Forelimb muscle (tissue), 1 donor: ENCODE measurements at regions not wholly inside any gene's neighbourhood (a gene's known extent, or its start where the extent isn't known, plus 50 kb on each side); places are given as distances from the start of the nearest gene placed in this dataset.

Source experiments
- DNase-seq: peaks from one replicate; pipeline ENCODE4 v3.0.0-alpha.2; 2013; ENCODE audit warnings: low read depth

DNA sequence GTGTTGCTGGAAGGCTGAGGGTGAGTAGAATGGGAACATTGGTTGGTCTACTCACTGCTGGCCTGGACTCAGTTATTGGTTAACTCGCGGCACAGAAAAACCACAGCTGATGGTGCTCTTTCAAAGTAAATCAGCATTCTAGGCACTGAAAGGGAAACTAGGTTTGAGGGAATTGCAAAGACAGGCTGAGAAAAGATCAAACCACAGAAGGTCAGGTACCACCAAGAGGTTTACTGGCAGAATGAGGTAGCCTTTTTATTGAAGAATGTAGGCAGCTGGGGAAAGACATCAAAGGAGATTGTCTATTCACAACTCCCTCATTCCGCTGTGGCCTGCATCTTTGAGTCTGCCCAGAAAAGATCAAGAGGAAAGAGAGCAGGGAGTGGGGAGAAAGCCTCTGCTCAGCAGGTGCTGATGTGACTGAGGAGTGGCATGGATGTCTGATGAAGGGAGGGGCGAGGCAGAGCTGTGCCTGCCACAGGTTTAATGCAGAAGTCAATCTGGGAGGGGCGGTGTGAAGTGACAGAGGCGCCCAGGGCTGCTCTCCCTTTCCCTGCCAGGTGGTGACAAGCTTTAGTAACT lies 255.5 kb downstream of the MAN2A1 start:
- no peak for DNase-seq

DNA sequence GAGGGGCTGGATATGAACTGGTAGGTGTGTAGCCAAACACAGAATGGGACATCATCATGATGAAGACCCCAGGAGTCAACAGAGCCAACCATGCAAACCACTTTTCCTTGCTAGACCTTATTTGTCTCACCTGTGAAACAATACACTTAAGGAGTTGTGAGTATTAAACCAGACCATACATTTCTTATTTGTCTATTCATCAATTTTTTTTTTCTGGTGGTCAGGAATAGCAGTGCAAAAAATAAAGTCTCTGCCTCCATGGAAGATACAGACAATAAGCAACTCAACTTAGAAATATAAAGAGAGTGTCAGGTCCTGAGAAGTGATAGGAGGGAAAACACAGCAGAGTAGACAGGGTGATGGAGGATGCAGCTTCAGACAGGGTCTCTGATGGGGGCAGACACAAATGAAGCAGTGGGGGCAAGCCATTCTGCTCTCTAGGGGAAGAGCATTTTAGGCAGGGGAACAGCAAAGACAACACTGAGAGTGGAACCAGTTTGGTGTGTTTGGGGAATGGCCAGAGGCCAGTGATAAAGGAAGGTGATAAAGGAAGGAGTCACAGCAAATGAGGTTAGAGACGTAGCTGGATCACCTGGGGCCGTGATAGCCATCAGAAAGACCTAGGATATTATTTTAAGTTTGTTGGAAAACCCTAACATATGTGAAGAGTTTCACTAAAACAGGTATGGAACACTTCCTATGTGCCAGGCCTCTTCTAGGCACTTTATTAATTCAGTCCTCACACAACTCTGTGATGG lies 256.2 kb downstream of the MAN2A1 start:
- no peak for DNase-seq

DNA sequence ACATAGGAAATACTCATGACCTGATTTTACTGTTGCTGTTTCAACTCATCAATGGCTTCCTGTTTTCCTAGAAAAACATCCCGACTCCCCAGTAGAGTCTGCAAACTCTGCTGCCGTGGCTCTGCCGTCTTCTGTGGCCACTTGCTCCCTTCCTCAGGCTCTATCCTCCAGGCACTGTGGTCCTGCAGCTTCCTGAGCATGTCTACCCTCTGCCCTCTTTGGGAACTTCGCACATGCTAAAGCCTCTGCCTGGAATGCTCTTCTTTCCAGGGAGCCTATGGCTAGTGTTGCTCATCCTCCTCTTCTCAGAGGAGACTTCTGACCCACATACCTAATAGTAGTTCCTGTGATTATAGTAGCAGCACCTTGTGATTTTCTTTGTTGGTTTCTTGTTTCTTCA lies 256.9 kb downstream of the MAN2A1 start:
- DNase-seq, result no peak

DNA sequence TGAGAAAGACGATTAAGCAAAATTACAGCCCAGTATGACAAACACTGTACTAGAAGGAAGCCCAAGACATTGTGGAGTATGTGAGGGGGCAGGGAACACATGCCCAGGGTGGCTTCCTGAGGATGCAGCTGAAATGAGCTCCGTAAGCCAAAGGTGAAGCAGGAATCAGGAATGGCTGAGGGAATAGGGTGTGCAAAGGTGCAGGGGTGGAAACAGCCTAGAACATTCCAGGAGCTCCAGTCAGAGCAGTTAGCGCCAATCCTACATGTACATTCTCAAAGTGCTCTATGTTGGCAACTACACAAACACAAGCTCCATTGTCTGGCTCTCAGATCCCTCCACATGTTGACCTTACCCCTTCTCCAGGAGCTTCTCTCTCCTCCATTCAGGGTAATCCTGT lies 257.9 kb downstream of the MAN2A1 start:
- DNase-seq, result no peak

DNA sequence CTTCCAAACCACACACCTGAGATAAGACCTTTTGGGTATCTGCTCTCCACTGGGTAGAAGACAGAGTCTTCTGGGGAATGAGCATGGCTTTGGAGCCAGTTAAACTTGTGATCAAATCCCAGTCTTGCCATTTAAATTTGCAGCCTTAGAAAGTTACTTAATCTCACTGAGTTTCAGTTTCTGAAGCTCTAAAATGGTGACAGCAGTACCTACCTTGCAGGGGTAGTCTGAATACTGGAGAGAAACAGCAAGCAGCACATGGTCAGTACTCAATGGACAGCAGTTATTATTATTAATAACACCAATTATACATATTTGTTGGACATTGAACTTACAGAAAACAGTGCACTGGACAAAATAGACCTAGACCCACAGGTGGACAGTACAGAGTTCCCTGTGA lies 260.9 kb downstream of the MAN2A1 start:
- DNase-seq, result no peak

DNA sequence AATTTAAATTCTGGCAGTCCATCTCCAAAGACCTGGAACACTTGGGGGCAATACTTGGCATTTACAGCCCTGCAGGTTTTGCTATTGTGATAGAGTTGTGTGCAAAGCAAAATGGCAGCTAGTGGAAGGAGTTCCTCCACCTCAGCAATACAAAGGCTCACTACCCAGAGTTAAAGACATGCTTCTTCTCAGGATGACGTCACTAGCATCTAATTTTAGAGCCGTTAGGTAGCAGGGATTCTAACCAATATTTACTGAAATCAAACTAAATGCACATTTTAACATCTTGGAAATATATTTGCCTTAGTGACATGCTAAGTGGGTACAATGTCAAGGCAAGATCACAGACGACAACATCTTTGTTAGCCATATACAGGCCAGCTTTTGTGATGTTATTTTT lies 261.6 kb downstream of the MAN2A1 start:
- DNase-seq, result no peak

DNA sequence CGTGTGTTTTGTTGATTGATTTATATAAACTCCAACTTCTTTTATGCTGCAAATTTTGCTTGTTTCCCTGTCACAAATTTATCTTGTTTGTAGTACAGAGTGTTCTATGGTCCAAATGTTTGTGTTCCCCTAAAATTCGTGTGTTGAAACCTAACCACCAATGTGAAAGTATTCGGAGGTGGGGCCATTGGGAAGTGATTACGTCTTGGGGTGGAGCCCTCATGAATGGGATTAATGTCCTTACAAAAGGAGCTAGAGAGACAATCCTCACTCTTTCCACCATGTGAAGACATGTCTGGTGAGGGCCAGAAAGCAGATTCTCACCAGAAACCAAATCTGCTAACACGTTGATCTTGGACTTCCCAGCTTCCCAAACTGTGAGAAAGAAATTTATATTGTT lies 262.0 kb downstream of the MAN2A1 start:
- DNase-seq, result no peak

DNA sequence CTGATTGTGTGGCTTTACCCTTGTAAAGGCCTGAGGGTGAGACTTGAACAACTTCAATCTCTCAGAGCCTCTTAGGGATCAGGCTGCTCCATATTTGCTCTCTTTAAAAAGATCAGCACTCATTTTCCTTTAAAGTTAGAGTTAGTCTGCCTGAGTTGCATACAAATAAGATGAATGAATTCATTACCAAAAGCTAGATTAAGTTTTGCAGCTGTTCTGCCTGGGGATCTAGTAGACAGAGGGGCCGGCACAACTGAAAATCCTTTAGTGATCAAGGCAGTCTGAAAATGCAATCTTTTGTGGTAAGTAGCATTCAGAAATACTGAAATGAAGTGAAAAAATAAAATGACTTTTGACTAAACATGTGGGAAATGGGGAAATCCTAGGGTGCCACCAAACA lies 264.0 kb downstream of the MAN2A1 start:
- DNase-seq, result no peak

DNA sequence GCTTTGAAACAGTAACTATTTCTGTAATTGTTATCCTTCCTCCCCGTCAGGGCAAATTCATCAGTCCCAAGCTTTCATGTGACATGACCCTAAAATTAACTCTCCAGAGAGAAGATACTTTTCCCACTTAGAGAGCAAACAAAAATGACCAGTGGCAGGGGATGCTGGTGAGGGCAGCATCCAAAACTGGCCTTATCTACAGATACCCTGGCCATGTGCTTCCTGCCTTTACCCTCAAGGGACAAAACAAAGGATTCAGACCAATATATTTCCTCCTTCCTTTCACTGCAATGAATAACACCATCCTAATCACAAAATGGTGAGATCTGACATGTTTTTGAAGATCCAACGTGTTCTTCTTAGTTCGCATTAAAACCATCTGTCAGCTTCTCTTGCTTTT lies 267.2 kb downstream of the MAN2A1 start:
- DNase-seq, result no peak

DNA sequence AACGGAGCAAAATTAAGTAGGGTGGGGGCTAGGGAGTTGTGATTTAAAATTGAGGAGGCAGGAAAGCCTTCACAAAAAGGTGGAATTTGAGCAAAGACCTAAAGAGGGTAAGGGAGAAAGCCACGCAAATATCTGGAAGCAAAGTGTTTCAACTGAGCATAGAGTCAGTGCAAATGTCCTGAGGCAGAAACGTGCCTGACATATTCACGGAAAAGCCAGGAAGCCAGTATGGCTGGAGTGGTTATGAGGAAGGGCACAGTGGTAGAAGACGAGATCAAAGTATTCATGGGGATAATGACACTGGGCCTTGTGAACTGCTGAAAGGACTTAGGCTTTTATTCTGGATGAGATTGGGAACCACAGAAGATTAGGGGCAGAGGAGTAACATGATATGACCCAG lies 268.4 kb downstream of the MAN2A1 start:
- no peak for DNase-seq

DNA sequence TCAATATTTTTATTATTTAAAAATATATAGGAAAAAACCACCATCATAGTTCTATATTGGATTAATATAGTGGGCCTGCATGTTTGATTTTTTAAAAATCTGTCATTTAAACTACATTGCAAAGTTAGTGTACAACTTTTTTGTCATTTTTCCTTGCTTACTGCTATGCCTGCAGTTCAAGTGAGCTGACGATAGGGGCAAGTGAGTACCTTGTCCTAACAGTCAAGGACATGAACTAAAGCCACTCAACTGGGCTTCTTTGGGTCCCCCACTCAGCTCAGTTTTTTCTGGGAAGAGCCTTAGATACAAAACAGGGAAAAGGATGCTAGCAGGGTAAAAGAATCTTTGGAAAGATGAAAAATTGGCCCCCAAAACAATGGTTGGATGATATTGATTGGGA lies 269.9 kb downstream of the MAN2A1 start:
- DNase-seq, result no peak

DNA sequence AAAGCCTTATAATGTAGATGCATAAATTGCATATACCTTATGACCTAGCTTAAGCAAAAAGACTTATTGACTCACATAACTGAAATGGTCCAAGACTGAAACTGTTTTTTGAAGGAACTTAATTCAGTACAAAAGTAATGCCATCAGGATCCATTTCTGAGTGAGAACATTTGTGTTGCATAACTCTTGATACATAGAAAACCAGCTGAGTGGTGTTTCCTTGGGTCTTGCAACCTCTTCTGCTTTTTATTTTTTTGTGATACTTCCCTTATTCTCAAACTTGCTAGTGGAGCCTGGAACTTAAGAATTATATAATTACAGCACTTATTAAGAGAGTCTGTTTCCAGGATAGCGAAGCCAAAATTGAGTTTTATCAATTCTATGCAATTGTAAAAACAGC lies 272.0 kb downstream of the MAN2A1 start:
- DNase-seq, result no peak

DNA sequence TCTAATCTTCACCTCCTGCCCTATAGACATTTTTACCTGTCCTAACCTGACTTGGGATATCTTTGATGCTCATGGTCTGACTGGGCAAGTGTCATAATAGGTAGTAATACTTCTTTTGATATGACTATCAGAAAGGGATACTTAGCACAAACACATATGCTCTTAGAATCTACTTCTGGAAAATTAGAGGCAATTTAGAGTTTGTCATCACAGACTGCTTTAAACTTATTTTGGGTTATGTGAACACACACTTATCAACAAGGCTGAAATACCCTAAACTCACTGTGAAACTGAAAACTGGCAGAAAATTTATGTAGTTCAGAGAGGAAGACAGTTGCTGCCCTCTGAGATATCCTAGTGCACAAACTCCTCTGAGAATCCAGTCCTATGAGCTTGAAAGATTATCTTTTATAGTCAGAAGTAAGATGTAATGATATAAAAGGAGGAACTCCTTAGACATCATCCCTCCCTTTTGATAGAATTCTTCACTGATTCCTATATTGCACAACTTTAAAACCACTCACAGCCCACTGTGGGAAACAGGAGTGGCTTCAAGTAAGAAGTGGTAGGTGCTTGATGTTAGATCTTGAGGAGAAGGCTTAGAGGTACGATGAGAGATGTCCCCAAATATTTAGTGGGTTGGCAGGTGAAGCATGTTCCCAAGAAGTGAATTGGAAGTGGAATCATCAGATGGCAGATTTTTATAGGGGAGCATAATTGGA lies 273.3 kb downstream of the MAN2A1 start:
- no peak for DNase-seq

DNA sequence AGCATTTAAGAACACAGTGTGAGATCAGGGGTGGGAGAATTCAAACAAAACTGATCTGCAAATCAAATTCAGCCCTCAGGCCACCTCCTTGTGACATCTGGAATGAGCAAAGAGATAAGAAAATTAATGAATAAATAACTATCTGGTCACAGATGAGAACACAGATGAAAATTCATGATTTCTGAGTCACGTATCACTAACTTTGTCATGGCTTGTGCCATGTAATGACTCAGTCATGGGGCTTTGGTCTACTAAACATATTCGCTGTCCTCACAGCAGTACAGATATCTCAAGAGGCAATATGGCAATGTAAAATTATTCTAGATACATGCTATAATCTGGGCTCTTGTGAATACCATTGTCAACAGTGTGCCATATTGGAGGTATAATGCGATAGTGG lies 274.4 kb downstream of the MAN2A1 start:
- DNase-seq, result no peak

DNA sequence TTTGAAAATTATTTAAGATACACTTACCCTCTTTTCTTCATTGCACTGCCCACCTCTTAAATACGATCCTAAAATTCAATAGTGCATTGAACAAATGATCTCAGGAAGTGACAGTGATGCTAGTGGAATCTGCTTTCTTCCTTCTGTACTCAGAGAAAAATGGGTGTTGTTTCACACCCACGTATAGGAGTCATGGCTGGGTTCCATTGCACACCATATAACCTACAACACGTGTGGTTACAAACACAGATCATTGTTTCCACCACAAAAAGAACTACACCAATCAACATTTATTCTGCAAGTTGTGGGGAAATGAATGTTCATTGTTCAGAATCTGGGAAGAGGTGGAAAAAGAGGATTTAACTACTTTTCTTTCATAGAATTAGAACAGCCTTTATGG lies 275.9 kb downstream of the MAN2A1 start:
- no peak for DNase-seq

DNA sequence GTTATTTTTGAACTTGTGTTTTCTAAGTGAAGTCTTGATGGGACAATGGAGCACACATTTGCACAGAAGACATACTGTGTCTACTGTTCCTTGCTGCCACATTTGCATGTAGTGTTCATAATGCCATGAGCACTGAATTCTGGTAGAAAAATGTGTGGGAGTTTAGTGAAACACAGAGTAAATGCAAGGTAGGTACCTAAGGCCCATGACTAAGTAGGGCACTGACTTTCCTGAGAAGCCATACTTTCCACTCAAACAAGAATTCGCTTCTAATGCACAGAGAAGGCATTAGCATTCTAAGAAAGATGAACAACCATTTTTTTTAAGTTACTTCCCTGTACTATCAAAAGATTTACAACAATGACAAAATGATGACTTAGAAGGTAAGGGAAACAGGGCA lies 282.2 kb downstream of the MAN2A1 start:
- no peak for DNase-seq

DNA sequence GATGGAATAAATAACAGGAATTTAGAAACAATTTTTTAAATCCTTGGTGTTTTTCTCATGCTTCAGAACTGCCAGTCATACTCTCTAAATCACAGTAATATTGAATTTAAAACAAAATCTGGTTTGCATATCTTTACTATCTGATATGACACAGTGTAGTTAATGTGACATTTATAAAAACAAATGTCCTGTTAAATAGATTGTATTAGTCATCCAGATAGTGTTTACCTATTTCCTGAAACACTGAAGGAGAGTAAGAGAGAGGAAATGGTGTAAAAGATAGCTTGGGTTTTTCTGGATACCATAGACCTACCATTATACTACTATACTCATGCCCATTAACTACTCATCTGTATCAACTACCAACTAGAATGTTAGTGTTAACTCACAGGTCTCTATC lies 292.3 kb downstream of the MAN2A1 start:
- no peak for DNase-seq

DNA sequence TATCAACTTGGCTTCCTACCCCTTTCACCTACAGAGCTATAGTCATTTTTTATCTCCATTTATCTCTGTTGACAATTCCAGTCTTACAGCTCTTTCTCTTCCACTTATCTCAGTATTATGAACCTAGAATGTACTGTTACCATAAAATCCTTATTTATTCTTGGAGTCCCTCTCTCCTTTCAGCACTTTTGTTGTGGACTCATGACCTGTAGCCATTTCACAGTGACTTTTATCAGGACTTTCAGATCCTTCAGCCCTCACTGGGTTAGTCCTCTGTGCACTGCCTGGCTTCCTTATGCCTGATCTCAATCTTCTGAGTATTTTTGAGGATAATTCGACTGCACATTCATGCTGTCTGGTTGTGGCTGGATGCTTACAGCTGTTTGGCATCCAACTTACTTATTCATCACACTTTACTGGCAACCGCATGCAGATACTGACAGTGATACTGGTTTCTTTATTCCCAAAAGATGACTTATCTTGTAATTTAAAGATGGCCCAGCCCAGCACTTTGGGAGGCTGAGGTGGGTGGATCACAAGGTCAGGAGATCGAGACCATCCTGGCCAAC lies 293.3 kb downstream of the MAN2A1 start:
- DNase-seq, result no peak

DNA sequence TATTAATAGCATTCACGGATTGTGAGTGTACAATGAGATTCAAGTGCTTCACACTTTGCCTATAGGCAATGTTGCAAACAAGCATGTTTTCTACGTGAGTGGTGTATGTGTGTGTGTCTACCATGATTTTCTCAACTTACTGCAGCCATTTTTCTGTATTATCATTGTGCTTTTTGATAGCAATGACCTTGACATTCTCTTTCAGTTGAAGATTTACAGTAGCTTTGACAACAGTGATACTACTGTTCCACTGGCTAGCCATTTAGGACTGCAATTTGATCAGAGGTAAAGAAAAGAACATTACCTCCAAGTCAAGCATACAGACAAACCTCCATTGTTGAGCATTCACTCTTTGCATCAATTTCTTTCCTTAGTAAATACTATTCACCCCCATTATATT lies 297.0 kb downstream of the MAN2A1 start:
- no peak for DNase-seq

DNA sequence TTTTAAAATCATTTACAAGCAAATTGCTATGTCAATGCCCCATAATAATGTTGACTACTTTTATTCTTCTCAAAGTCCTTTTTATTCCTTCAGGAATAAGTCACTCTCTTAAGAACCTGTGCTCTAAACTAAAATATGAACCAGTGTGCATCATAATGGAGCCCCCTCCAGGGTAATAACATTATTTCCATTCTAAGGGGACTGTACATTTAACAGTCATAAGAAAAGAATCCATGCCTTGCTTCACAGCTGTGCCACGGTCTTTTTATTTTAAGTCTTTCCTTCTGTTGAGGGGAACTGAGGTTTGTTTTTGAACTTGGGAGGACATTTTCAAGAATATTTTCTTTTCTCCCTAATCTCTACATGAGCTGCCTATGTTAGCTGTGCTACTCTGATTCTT lies 297.6 kb downstream of the MAN2A1 start:
- DNase-seq, result no peak

DNA sequence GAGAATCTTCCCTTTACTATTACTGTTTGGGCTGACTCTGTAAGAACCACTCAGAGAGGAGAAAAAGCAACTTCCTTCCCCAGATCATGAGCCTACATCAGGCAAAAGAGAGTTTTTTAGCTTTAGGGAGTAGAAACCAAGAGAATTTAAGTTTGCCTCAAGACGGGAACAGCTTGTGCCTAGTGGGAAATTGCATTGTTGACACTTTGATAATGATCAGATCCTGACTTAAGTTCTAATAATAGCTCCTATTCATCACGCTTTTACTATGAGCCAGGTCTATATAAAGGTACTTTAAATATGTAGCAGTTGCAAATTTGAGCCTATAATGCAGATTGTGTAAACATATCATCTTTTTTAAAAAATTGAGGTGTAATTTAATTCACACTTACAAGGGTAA lies 298.2 kb downstream of the MAN2A1 start:
- no peak for DNase-seq

DNA sequence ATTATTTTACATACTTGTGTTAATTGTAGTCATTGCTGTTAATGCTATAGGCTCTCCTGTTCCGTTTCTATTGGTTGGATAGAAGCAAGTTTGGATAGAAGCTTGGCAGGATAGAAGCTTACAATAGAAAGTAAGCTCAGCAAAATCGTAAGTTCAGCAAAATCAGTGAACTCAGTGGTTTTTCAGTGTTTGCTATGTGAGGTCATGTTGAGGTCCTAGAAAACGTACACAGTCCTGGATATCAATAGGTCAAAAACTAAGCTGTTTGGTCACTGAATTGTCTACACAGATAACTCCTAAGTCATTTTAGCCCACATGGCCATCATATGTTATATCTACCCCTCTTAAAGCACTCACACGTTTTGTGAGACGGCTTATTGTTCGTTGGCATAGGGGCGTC lies 299.4 kb downstream of the MAN2A1 start:
- no peak for DNase-seq
